ENCODE measurements at regions not wholly inside any gene's neighbourhood (a gene's known extent, or its start where the extent isn't known, plus 50 kb on each side); places are given as distances from the start of the nearest gene placed in this dataset.

- Mint-ChIP-seq H3K36me3 (ENCODE audit: low read depth) (peaks cover 3% of the 10 kb centered on the region), H3K4me1 (no peaks in the 10 kb centered on the region), H3K27ac (no peak overlapping the region), H3K4me3 (no peak overlapping the region), H3K9me3 (peaks cover 19% of the 10 kb centered on the region), H3K27me3 (no peaks in the 10 kb centered on the region)
- ChIA-PET POLR2A (no interaction called here), CTCF (no interaction called here)
- no peak for DNase-seq
Measured at GRCh38 chr3:189516039-189516438, 115.2 kb upstream of the TP63 start.

- Mint-ChIP-seq H3K9me3 (peaks cover 26% of the 10 kb centered on the region), H3K4me1 (no peaks in the 10 kb centered on the region), H3K36me3 (ENCODE audit: low read depth) (peaks cover 3% of the 10 kb centered on the region), H3K4me3 (no peak overlapping the region), H3K27ac (no peak overlapping the region), H3K27me3 (no peaks in the 10 kb centered on the region)
- ChIA-PET CTCF (no interaction called here), POLR2A (no interaction called here)
- no peak for DNase-seq
Measured at GRCh38 chr3:189517981-189518380, 113.2 kb upstream of the TP63 start.

- ChIA-PET CTCF (no interaction called here), POLR2A (no interaction called here)
- peaks cover 3% of the 10 kb centered on the region for H3K36me3 Mint-ChIP-seq (ENCODE audit: low read depth)
- DNase-seq = no peak
- H3K4me3 Mint-ChIP-seq = no peak overlapping the region
- no peak overlapping the region for H3K27ac Mint-ChIP-seq
- no peaks in the 10 kb centered on the region for H3K27me3 Mint-ChIP-seq
- no peaks in the 10 kb centered on the region for H3K4me1 Mint-ChIP-seq
- peaks cover 26% of the 10 kb centered on the region for H3K9me3 Mint-ChIP-seq
Measured at GRCh38 chr3:189519458-189519857, 111.7 kb upstream of the TP63 start.

GRCh38 chr3:189529468-189529867, 101.7 kb upstream of the TP63 start:
- POLR2A ChIA-PET = no interaction called here

GRCh38 chr3:189529889-189530471, 101.2 kb upstream of the TP63 start:
- Mint-ChIP-seq H3K27ac (no peak overlapping the region), H3K4me1 (peaks cover 13% of the 10 kb centered on the region), H3K36me3 (ENCODE audit: low read depth) (no peaks in the 10 kb centered on the region), H3K4me3 (no peak overlapping the region), H3K9me3 (peaks cover 13% of the 10 kb centered on the region), H3K27me3 (no peaks in the 10 kb centered on the region)
- CTCF ChIA-PET = no interaction called here
- POLR2A ChIA-PET = no interaction called here
- DNase-seq = no peak

More at GRCh38 chr3:189529468-189529867, 101.7 kb upstream of the TP63 start:
- DNase-seq = no peak
- Mint-ChIP-seq H3K36me3 (ENCODE audit: low read depth) (no peaks in the 10 kb centered on the region), H3K4me1 (peaks cover 13% of the 10 kb centered on the region), H3K4me3 (no peak overlapping the region), H3K27ac (no peak overlapping the region), H3K9me3 (peaks cover 16% of the 10 kb centered on the region), H3K27me3 (no peaks in the 10 kb centered on the region)
- CTCF ChIA-PET = no interaction called here

GRCh38 chr3:189530822-189531221, 100.4 kb upstream of the TP63 start:
- POLR2A ChIA-PET = no interaction called here
- Mint-ChIP-seq H3K4me1 (peaks cover 13% of the 10 kb centered on the region), H3K27me3 (no peaks in the 10 kb centered on the region), H3K9me3 (peaks cover 8% of the 10 kb centered on the region), H3K27ac (no peak overlapping the region), H3K4me3 (no peak overlapping the region), H3K36me3 (ENCODE audit: low read depth) (no peaks in the 10 kb centered on the region)
- CTCF ChIA-PET = no interaction called here
- DNase-seq = no peak

GRCh38 chr3:189531271-189531670, 99.9 kb upstream of the TP63 start:
- H3K9me3 Mint-ChIP-seq = peaks cover 4% of the 10 kb centered on the region
- H3K36me3 Mint-ChIP-seq (ENCODE audit: low read depth) = no peaks in the 10 kb centered on the region
- H3K4me3 Mint-ChIP-seq = no peak overlapping the region
- H3K4me1 Mint-ChIP-seq = peaks cover 13% of the 10 kb centered on the region
- no peak for DNase-seq
- CTCF ChIA-PET = no interaction called here
- H3K27me3 Mint-ChIP-seq = no peaks in the 10 kb centered on the region
- POLR2A ChIA-PET = no interaction called here
- no peak overlapping the region for H3K27ac Mint-ChIP-seq

- H3K9me3 Mint-ChIP-seq = peaks cover 8% of the 10 kb centered on the region
- ChIA-PET CTCF (no interaction called here), POLR2A (no interaction called here)
- peaks cover 2% of the 10 kb centered on the region for H3K36me3 Mint-ChIP-seq (ENCODE audit: low read depth)
- DNase-seq = no peak
- H3K4me1 Mint-ChIP-seq = peaks cover 11% of the 10 kb centered on the region
- no peak overlapping the region for H3K27ac Mint-ChIP-seq
- H3K27me3 Mint-ChIP-seq = no peaks in the 10 kb centered on the region
- no peak overlapping the region for H3K4me3 Mint-ChIP-seq
Measured at GRCh38 chr3:189534531-189534930, 96.7 kb upstream of the TP63 start.

GRCh38 chr3:189537135-189537534, 94.1 kb upstream of the TP63 start:
- CTCF ChIA-PET = no interaction called here
- Mint-ChIP-seq H3K4me3 (no peak overlapping the region), H3K27ac (no peak overlapping the region), H3K36me3 (ENCODE audit: low read depth) (peaks cover 2% of the 10 kb centered on the region), H3K4me1 (no peaks in the 10 kb centered on the region), H3K27me3 (no peaks in the 10 kb centered on the region), H3K9me3 (peaks cover 6% of the 10 kb centered on the region)
- POLR2A ChIA-PET = no interaction called here
- DNase-seq = no peak

GRCh38 chr3:189547448-189547847, 83.7 kb upstream of the TP63 start:
- Mint-ChIP-seq H3K27ac (no peak overlapping the region), H3K4me3 (no peak overlapping the region), H3K27me3 (no peaks in the 10 kb centered on the region), H3K4me1 (no peaks in the 10 kb centered on the region), H3K9me3 (peaks cover 46% of the 10 kb centered on the region), H3K36me3 (ENCODE audit: low read depth) (peaks cover 2% of the 10 kb centered on the region)
- POLR2A ChIA-PET = no interaction called here
- CTCF ChIA-PET = no interaction called here
- DNase-seq = no peak

- ChIA-PET POLR2A (no interaction called here), CTCF (no interaction called here)
- no peaks in the 10 kb centered on the region for H3K27me3 Mint-ChIP-seq
- peaks cover 2% of the 10 kb centered on the region for H3K36me3 Mint-ChIP-seq (ENCODE audit: low read depth)
- no peak overlapping the region for H3K4me3 Mint-ChIP-seq
- H3K4me1 Mint-ChIP-seq = no peaks in the 10 kb centered on the region
- DNase-seq = no peak
- no peak overlapping the region for H3K27ac Mint-ChIP-seq
- peaks cover 46% of the 10 kb centered on the region for H3K9me3 Mint-ChIP-seq
Measured at GRCh38 chr3:189548053-189548452, 83.1 kb upstream of the TP63 start.

- no peaks in the 10 kb centered on the region for H3K27me3 Mint-ChIP-seq
- H3K4me1 Mint-ChIP-seq = no peaks in the 10 kb centered on the region
- POLR2A ChIA-PET = no interaction called here
- H3K4me3 Mint-ChIP-seq = no peak overlapping the region
- H3K9me3 Mint-ChIP-seq = peaks cover 39% of the 10 kb centered on the region
- peaks cover 4% of the 10 kb centered on the region for H3K36me3 Mint-ChIP-seq (ENCODE audit: low read depth)
- CTCF ChIA-PET = no interaction called here
- DNase-seq = no peak
- H3K27ac Mint-ChIP-seq = no peak overlapping the region
Measured at GRCh38 chr3:189551007-189551406, 80.2 kb upstream of the TP63 start.

- Mint-ChIP-seq H3K4me1 (no peaks in the 10 kb centered on the region), H3K36me3 (ENCODE audit: low read depth) (peaks cover 2% of the 10 kb centered on the region), H3K9me3 (peaks cover 28% of the 10 kb centered on the region), H3K4me3 (no peak overlapping the region), H3K27ac (no peak overlapping the region), H3K27me3 (no peaks in the 10 kb centered on the region)
- no peak for DNase-seq
- POLR2A ChIA-PET = no interaction called here
- CTCF ChIA-PET = no interaction called here
Measured at GRCh38 chr3:189554868-189555557, 76.2 kb upstream of the TP63 start.

GRCh38 chr3:189555558-189555881, 75.7 kb upstream of the TP63 start:
- DNase-seq = no peak
- peaks cover 23% of the 10 kb centered on the region for H3K9me3 Mint-ChIP-seq
- CTCF ChIA-PET = no interaction called here
- no peaks in the 10 kb centered on the region for H3K4me1 Mint-ChIP-seq
- no peaks in the 10 kb centered on the region for H3K27me3 Mint-ChIP-seq
- POLR2A ChIA-PET = no interaction called here
- H3K36me3 Mint-ChIP-seq (ENCODE audit: low read depth) = peaks cover 2% of the 10 kb centered on the region
- H3K4me3 Mint-ChIP-seq = no peak overlapping the region
- no peak overlapping the region for H3K27ac Mint-ChIP-seq
